ENCODE measurements at regions not wholly inside any gene's neighbourhood (a gene's known extent, or its start where the extent isn't known, plus 50 kb on each side); places are given as distances from the start of the nearest gene placed in this dataset.

DNA sequence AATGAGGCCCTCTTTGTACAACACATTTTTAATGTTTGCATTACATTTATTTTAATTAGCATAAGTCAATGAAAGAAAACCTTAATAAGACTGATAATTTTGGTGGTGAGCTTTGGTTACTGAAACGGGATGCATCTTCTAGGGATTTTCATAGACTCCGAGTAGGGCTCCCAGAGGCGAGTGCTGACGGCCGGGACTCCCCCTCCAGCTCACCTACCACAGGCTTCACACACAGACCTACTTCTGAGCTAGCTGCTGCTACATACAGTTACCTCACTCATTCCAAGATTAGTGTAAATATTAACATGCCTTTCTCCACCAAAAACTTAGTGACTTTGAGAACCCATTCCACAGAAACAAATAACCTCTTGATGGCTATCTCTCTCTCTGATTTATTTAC, 271.1 kb downstream of the GALR1 start:
- Histone ChIP-seq H3K27me3 (ENCODE audit: control insufficient read depth, low read length) (no peaks in the 10 kb centered on the region), H3K4me2 (ENCODE audit: low read length) (no peak overlapping the region), H3K79me2 (ENCODE audit: control insufficient read depth, low read length) (no peaks in the 10 kb centered on the region), H3K27ac (ENCODE audit: low read depth, low read length) (no peak overlapping the region), H3K9me2 (replicated peaks; ENCODE audit: control insufficient read depth, low read length) (no peaks in the 10 kb centered on the region; the same call in 1 of the 2 replicates), H3K4me3 (ENCODE audit: low read length) (no peak overlapping the region), H3F3A (ENCODE audit: control insufficient read depth, insufficient read depth) (no peaks in the 10 kb centered on the region), H3K4me1 (ENCODE audit: control insufficient read depth, low read length) (no peaks in the 10 kb centered on the region), H4K20me1 (ENCODE audit: control insufficient read depth, insufficient read depth, low read depth, low read length) (no peaks in the 10 kb centered on the region), H3K36me3 (ENCODE audit: control insufficient read depth, low read length) (no peaks in the 10 kb centered on the region), H3K9me3 (ENCODE audit: control insufficient read depth, insufficient read depth, low read length) (no peaks in the 10 kb centered on the region)
- TF ChIP-seq EZH2phosphoT487 (IDR thresholded peaks at IDR 0.05; ENCODE audit: borderline replicate concordance, low read length) (no peak), CTCF (IDR thresholded peaks at IDR 0.05; ENCODE audit: low read depth, low read length, poor library complexity, severe bottlenecking) (no peak)

GRCh38 chr18:77522051-77522675, 272.5 kb downstream of the GALR1 start:
- no peaks in the 10 kb centered on the region for H4K20me1 ChIP-seq (ENCODE audit: control insufficient read depth, insufficient read depth, low read depth, low read length)
- H3K27ac ChIP-seq (ENCODE audit: low read depth, low read length), result no peak overlapping the region
- H3K27me3 ChIP-seq (ENCODE audit: control insufficient read depth, low read length), result no peaks in the 10 kb centered on the region
- H3K4me2 ChIP-seq (ENCODE audit: low read length), result no peak overlapping the region
- H3K9me3 ChIP-seq (ENCODE audit: control insufficient read depth, insufficient read depth, low read length), result peaks cover 5% of the 10 kb centered on the region; the same call in 1 of the 2 replicates
- TF ChIP-seq EZH2phosphoT487 (IDR thresholded peaks at IDR 0.05; ENCODE audit: borderline replicate concordance, low read length) (no peak), CTCF (IDR thresholded peaks at IDR 0.05; ENCODE audit: low read depth, low read length, poor library complexity, severe bottlenecking) (no peak)
- H3K4me3 ChIP-seq (ENCODE audit: low read length), result no peak overlapping the region
- H3K36me3 ChIP-seq (ENCODE audit: control insufficient read depth, low read length), result no peaks in the 10 kb centered on the region
- no peaks in the 10 kb centered on the region for H3F3A ChIP-seq (ENCODE audit: control insufficient read depth, insufficient read depth)
- H3K4me1 ChIP-seq (ENCODE audit: control insufficient read depth, low read length), result no peaks in the 10 kb centered on the region
- H3K9me2 ChIP-seq (replicated peaks; ENCODE audit: control insufficient read depth, low read length), result no peaks in the 10 kb centered on the region; the same call in 1 of the 2 replicates
- no peaks in the 10 kb centered on the region for H3K79me2 ChIP-seq (ENCODE audit: control insufficient read depth, low read length)

- Histone ChIP-seq H3K9me3 (ENCODE audit: control insufficient read depth, insufficient read depth, low read length) (peaks cover 10% of the 10 kb centered on the region; the same call in 1 of the 2 replicates), H4K20me1 (ENCODE audit: control insufficient read depth, insufficient read depth, low read depth, low read length) (no peaks in the 10 kb centered on the region), H3K27ac (ENCODE audit: low read depth, low read length) (no peak overlapping the region), H3K4me3 (ENCODE audit: low read length) (no peak overlapping the region), H3F3A (ENCODE audit: control insufficient read depth, insufficient read depth) (no peaks in the 10 kb centered on the region), H3K9me2 (replicated peaks; ENCODE audit: control insufficient read depth, low read length) (no peaks in the 10 kb centered on the region), H3K4me2 (ENCODE audit: low read length) (no peak overlapping the region), H3K27me3 (ENCODE audit: control insufficient read depth, low read length) (no peaks in the 10 kb centered on the region), H3K79me2 (ENCODE audit: control insufficient read depth, low read length) (no peaks in the 10 kb centered on the region), H3K4me1 (ENCODE audit: control insufficient read depth, low read length) (no peaks in the 10 kb centered on the region), H3K36me3 (ENCODE audit: control insufficient read depth, low read length) (no peaks in the 10 kb centered on the region)
- no peak for TF ChIP-seq EZH2phosphoT487 (IDR thresholded peaks at IDR 0.05; ENCODE audit: borderline replicate concordance, low read length)
- TF ChIP-seq CTCF (IDR thresholded peaks at IDR 0.05; ENCODE audit: low read depth, low read length, poor library complexity, severe bottlenecking), result no peak
Measured at GRCh38 chr18:77524909-77525308, 275.3 kb downstream of the GALR1 start.
